K562 (cell line): ENCODE measurements at regions not wholly inside any gene's neighbourhood (a gene's known extent, or its start where the extent isn't known, plus 50 kb on each side); places are given as distances from the start of the nearest gene placed in this dataset.

ENCODE experiments used
- CBX2 ChIP-seq: fragments of 200-600 bp; sonication (generic); IDR thresholded peaks from one replicate; pipeline ENCODE4 v1.6.1; 2012; ENCODE audit warnings: mild to moderate bottlenecking, low read length, inconsistent platforms; ENCODE audit not compliant: insufficient read depth, poor library complexity, severe bottlenecking
- CHD2 ChIP-seq: IDR thresholded peaks from 2 replicates; pipeline ENCODE4 v1.6.1; 2011; ENCODE audit warnings: low read depth, low read length
- MEF2A ChIP-seq: IDR thresholded peaks from 2 replicates; pipeline ENCODE4 v1.6.1; 2011; ENCODE audit warnings: low read depth, mild to moderate bottlenecking, low read length, moderate library complexity; ENCODE audit not compliant: control insufficient read depth
- POU5F1 ChIP-seq: fragments of 150-350 bp; IDR thresholded peaks from 2 replicates; pipeline ENCODE4 v1.6.1; 2014; ENCODE audit warnings: borderline replicate concordance, low read length, low read depth, mild to moderate bottlenecking; ENCODE audit not compliant: partially characterized antibody
- PTBP1 ChIP-seq: fragments of 200-400 bp; formaldehyde crosslinking; IDR thresholded peaks from 2 replicates; pipeline ENCODE4 v1.6.1; 2017; ENCODE audit warnings: low read depth, low read length
- RBM25 ChIP-seq: fragments of 200-400 bp; formaldehyde crosslinking; IDR thresholded peaks from 2 replicates; pipeline ENCODE4 v1.6.1; 2018; ENCODE audit warnings: low read length, low read depth, moderate library complexity; ENCODE audit not compliant: severe bottlenecking
- SREBF2 ChIP-seq: sonication (generic); formaldehyde crosslinking; IDR thresholded peaks from 2 replicates; pipeline ENCODE4 v1.4.0; 2020; ENCODE audit warnings: mild to moderate bottlenecking, missing genetic modification reagents
- ZKSCAN1 ChIP-seq: fragments of 150-350 bp; IDR thresholded peaks from 2 replicates; pipeline ENCODE4 v1.6.1; 2016; ENCODE audit warnings: low read depth, low read length
- TF ChIP-seq, protein P1 (sequence below): sonication (generic); formaldehyde crosslinking; IDR thresholded peaks from 2 replicates; pipeline ENCODE4 v1.8.0; 2023; ENCODE audit warnings: mild to moderate bottlenecking, missing genetic modification reagents
- TF ChIP-seq, protein P2 (sequence below): fragments of 450-650 bp; IDR thresholded peaks from 2 replicates; pipeline ENCODE4 v1.6.1; 2016; ENCODE audit warnings: mild to moderate bottlenecking, moderate library complexity

DNA sequence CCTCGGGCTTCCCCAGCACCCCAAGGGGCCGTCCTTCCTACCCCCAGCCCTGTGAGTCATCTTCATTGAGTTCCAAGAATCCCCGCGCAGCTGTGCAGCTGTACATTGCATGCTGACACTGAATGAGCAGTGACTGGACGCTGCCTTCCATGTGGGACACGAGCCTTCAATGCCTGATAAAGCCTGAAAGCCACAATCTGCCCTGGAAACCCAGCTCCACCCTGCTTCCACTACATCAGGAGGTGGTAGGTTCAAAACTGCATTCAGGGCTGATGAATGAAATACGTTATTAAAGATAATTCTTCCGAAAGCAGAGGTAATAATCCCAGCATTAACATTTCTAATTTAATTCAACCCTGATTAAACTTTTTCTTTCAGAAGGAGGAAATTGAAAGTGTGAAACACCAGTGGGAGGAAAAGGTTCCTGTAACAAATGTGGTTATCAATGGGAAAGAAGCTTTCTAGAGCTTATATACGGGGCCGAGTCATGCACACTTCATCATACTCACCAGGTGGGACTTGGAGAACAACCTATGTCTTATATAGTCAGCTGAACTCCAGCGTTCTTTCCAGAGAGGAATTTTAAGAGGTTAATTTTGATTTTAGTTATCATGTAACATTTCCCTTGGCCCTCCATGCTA is 360.1 kb downstream of the LPIN1 start (continued):
- no peak for TF ChIP-seq CBX2
- TF ChIP-seq PTBP1: no peak
- no peak for TF ChIP-seq CHD2
- TF ChIP-seq POU5F1: no peak
- TF ChIP-seq, protein P1, sequence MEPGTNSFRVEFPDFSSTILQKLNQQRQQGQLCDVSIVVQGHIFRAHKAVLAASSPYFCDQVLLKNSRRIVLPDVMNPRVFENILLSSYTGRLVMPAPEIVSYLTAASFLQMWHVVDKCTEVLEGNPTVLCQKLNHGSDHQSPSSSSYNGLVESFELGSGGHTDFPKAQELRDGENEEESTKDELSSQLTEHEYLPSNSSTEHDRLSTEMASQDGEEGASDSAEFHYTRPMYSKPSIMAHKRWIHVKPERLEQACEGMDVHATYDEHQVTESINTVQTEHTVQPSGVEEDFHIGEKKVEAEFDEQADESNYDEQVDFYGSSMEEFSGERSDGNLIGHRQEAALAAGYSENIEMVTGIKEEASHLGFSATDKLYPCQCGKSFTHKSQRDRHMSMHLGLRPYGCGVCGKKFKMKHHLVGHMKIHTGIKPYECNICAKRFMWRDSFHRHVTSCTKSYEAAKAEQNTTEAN (CRISPR knock-in tag): no peak
- peak; percentile 46; the same call in 1 of the 2 replicates for TF ChIP-seq MEF2A
- peak; percentile 82 for TF ChIP-seq ZKSCAN1
- no peak for TF ChIP-seq RBM25
- TF ChIP-seq, protein P2, sequence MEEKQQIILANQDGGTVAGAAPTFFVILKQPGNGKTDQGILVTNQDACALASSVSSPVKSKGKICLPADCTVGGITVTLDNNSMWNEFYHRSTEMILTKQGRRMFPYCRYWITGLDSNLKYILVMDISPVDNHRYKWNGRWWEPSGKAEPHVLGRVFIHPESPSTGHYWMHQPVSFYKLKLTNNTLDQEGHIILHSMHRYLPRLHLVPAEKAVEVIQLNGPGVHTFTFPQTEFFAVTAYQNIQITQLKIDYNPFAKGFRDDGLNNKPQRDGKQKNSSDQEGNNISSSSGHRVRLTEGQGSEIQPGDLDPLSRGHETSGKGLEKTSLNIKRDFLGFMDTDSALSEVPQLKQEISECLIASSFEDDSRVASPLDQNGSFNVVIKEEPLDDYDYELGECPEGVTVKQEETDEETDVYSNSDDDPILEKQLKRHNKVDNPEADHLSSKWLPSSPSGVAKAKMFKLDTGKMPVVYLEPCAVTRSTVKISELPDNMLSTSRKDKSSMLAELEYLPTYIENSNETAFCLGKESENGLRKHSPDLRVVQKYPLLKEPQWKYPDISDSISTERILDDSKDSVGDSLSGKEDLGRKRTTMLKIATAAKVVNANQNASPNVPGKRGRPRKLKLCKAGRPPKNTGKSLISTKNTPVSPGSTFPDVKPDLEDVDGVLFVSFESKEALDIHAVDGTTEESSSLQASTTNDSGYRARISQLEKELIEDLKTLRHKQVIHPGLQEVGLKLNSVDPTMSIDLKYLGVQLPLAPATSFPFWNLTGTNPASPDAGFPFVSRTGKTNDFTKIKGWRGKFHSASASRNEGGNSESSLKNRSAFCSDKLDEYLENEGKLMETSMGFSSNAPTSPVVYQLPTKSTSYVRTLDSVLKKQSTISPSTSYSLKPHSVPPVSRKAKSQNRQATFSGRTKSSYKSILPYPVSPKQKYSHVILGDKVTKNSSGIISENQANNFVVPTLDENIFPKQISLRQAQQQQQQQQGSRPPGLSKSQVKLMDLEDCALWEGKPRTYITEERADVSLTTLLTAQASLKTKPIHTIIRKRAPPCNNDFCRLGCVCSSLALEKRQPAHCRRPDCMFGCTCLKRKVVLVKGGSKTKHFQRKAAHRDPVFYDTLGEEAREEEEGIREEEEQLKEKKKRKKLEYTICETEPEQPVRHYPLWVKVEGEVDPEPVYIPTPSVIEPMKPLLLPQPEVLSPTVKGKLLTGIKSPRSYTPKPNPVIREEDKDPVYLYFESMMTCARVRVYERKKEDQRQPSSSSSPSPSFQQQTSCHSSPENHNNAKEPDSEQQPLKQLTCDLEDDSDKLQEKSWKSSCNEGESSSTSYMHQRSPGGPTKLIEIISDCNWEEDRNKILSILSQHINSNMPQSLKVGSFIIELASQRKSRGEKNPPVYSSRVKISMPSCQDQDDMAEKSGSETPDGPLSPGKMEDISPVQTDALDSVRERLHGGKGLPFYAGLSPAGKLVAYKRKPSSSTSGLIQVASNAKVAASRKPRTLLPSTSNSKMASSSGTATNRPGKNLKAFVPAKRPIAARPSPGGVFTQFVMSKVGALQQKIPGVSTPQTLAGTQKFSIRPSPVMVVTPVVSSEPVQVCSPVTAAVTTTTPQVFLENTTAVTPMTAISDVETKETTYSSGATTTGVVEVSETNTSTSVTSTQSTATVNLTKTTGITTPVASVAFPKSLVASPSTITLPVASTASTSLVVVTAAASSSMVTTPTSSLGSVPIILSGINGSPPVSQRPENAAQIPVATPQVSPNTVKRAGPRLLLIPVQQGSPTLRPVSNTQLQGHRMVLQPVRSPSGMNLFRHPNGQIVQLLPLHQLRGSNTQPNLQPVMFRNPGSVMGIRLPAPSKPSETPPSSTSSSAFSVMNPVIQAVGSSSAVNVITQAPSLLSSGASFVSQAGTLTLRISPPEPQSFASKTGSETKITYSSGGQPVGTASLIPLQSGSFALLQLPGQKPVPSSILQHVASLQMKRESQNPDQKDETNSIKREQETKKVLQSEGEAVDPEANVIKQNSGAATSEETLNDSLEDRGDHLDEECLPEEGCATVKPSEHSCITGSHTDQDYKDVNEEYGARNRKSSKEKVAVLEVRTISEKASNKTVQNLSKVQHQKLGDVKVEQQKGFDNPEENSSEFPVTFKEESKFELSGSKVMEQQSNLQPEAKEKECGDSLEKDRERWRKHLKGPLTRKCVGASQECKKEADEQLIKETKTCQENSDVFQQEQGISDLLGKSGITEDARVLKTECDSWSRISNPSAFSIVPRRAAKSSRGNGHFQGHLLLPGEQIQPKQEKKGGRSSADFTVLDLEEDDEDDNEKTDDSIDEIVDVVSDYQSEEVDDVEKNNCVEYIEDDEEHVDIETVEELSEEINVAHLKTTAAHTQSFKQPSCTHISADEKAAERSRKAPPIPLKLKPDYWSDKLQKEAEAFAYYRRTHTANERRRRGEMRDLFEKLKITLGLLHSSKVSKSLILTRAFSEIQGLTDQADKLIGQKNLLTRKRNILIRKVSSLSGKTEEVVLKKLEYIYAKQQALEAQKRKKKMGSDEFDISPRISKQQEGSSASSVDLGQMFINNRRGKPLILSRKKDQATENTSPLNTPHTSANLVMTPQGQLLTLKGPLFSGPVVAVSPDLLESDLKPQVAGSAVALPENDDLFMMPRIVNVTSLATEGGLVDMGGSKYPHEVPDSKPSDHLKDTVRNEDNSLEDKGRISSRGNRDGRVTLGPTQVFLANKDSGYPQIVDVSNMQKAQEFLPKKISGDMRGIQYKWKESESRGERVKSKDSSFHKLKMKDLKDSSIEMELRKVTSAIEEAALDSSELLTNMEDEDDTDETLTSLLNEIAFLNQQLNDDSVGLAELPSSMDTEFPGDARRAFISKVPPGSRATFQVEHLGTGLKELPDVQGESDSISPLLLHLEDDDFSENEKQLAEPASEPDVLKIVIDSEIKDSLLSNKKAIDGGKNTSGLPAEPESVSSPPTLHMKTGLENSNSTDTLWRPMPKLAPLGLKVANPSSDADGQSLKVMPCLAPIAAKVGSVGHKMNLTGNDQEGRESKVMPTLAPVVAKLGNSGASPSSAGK: peak; percentile 73
- no peak for TF ChIP-seq SREBF2 (CRISPR knock-in tag)
